ENCODE measurements at regions not wholly inside any gene's neighbourhood (a gene's known extent, or its start where the extent isn't known, plus 50 kb on each side); places are given as distances from the start of the nearest gene placed in this dataset.

- BruUV-seq (replicated peaks), result no TSS peak
- CTCF ChIA-PET, result interaction anchor here (1.1 kb wide), 1 partner anchor 46 kb away, joined by 3 read pairs; no protein-coding TSS in a partner anchor
- no peak for DNase-seq (ENCODE audit: unreplicated experiment)
- no peaks in the 10 kb centered on the region for H3K36me3 Mint-ChIP-seq (ENCODE audit: insufficient read depth, unreplicated experiment)
- no peak overlapping the region for H3K4me3 Mint-ChIP-seq (ENCODE audit: unreplicated experiment)
- TF ChIP-seq, protein P1, sequence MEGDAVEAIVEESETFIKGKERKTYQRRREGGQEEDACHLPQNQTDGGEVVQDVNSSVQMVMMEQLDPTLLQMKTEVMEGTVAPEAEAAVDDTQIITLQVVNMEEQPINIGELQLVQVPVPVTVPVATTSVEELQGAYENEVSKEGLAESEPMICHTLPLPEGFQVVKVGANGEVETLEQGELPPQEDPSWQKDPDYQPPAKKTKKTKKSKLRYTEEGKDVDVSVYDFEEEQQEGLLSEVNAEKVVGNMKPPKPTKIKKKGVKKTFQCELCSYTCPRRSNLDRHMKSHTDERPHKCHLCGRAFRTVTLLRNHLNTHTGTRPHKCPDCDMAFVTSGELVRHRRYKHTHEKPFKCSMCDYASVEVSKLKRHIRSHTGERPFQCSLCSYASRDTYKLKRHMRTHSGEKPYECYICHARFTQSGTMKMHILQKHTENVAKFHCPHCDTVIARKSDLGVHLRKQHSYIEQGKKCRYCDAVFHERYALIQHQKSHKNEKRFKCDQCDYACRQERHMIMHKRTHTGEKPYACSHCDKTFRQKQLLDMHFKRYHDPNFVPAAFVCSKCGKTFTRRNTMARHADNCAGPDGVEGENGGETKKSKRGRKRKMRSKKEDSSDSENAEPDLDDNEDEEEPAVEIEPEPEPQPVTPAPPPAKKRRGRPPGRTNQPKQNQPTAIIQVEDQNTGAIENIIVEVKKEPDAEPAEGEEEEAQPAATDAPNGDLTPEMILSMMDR (IDR thresholded peaks at IDR 0.05; ENCODE audit: unreplicated experiment), result no peak
- intact Hi-C loops (cut with micrococcal nuclease), result no loop called here
- H3K9me3 Mint-ChIP-seq (ENCODE audit: unreplicated experiment), result no peaks in the 10 kb centered on the region
- no peaks in the 10 kb centered on the region for H3K27me3 Mint-ChIP-seq (ENCODE audit: insufficient read depth, unreplicated experiment)
- peaks cover 16% of the 10 kb centered on the region for H3K4me1 Mint-ChIP-seq (ENCODE audit: insufficient read depth, unreplicated experiment)
- no peak overlapping the region for H3K27ac Mint-ChIP-seq (ENCODE audit: low read depth, unreplicated experiment)
- POLR2A ChIA-PET, result no interaction called here
Measured at GRCh38 chr10:18735711-18736110, 76.5 kb downstream of the ARL5B start.

GRCh38 chr10:18737236-18737635 lies 78.0 kb downstream of the ARL5B start:
- CTCF ChIA-PET, result no interaction called here
- H3K4me3 Mint-ChIP-seq (ENCODE audit: unreplicated experiment), result no peak overlapping the region
- H3K9me3 Mint-ChIP-seq (ENCODE audit: unreplicated experiment), result no peaks in the 10 kb centered on the region
- no peaks in the 10 kb centered on the region for H3K36me3 Mint-ChIP-seq (ENCODE audit: insufficient read depth, unreplicated experiment)
- POLR2A ChIA-PET, result interaction anchor here (1.7 kb wide), 1 partner anchor 10 kb away, joined by 4 read pairs; no protein-coding TSS in a partner anchor
- TF ChIP-seq, protein P1 (IDR thresholded peaks at IDR 0.05; ENCODE audit: unreplicated experiment), result no peak
- no peak overlapping the region for H3K27ac Mint-ChIP-seq (ENCODE audit: low read depth, unreplicated experiment)
- no TSS peak for BruUV-seq (replicated peaks)
- intact Hi-C loops (cut with micrococcal nuclease), result no loop called here
- DNase-seq (ENCODE audit: unreplicated experiment), result peak; percentile 64
- H3K27me3 Mint-ChIP-seq (ENCODE audit: insufficient read depth, unreplicated experiment), result no peaks in the 10 kb centered on the region
- peaks cover 16% of the 10 kb centered on the region for H3K4me1 Mint-ChIP-seq (ENCODE audit: insufficient read depth, unreplicated experiment)

- Mint-ChIP-seq H3K27ac (ENCODE audit: low read depth, unreplicated experiment) (no peak overlapping the region), H3K36me3 (ENCODE audit: insufficient read depth, unreplicated experiment) (no peaks in the 10 kb centered on the region), H3K4me1 (ENCODE audit: insufficient read depth, unreplicated experiment) (peaks cover 16% of the 10 kb centered on the region), H3K4me3 (ENCODE audit: unreplicated experiment) (no peak overlapping the region), H3K27me3 (ENCODE audit: insufficient read depth, unreplicated experiment) (no peaks in the 10 kb centered on the region), H3K9me3 (ENCODE audit: unreplicated experiment) (no peaks in the 10 kb centered on the region)
- ChIA-PET CTCF (no interaction called here), POLR2A (interaction anchor here (1.0 to 1.7 kb wide), 2 partner anchors 8 to 10 kb away, joined by 3 to 4 read pairs; no protein-coding TSS in a partner anchor)
- intact Hi-C loops (cut with micrococcal nuclease), result no loop called here
- TF ChIP-seq, protein P1 (IDR thresholded peaks at IDR 0.05; ENCODE audit: unreplicated experiment), result no peak
- no TSS peak for BruUV-seq (replicated peaks)
- DNase-seq (ENCODE audit: unreplicated experiment), result peak; percentile 93
Measured at GRCh38 chr10:18737841-18738240, 78.6 kb downstream of the ARL5B start.

DNA sequence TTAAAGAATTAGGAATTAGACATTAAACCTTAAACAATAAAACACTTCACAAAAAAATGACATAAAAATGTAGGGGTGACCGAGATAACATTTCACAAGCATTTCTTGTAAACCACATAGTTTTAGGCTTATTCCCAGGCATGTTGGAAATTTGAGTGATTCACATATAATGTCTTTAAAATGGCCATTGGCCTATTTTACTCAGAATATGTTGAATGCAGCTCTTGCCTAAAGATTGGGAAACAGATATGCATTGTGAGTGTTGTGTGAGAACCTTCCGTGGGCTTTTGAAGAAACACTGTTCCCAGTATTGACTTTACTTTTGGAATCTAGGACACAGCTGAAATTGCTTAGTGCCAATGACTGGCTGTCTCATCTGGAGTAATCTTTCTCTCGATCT lies 79.6 kb downstream of the ARL5B start:
- intact Hi-C loops (cut with micrococcal nuclease), result no loop called here
- DNase-seq (ENCODE audit: unreplicated experiment), result peak; percentile 62
- no peak overlapping the region for H3K4me3 Mint-ChIP-seq (ENCODE audit: unreplicated experiment)
- no TSS peak for BruUV-seq (replicated peaks)
- H3K36me3 Mint-ChIP-seq (ENCODE audit: insufficient read depth, unreplicated experiment), result no peaks in the 10 kb centered on the region
- ChIA-PET CTCF (no interaction called here), POLR2A (interaction anchor here (0.6 to 1.0 kb wide), 2 partner anchors 9 to 332 kb away, joined by 3 read pairs; no protein-coding TSS in a partner anchor)
- H3K27ac Mint-ChIP-seq (ENCODE audit: low read depth, unreplicated experiment), result no peak overlapping the region
- H3K9me3 Mint-ChIP-seq (ENCODE audit: unreplicated experiment), result peaks cover 1% of the 10 kb centered on the region
- TF ChIP-seq, protein P1 (IDR thresholded peaks at IDR 0.05; ENCODE audit: unreplicated experiment), result no peak
- no peaks in the 10 kb centered on the region for H3K27me3 Mint-ChIP-seq (ENCODE audit: insufficient read depth, unreplicated experiment)
- H3K4me1 Mint-ChIP-seq (ENCODE audit: insufficient read depth, unreplicated experiment), result peaks cover 16% of the 10 kb centered on the region

Data from MCF 10A (cell line).